Kidney (tissue), 13 donors: ENCODE measurements at regions not wholly inside any gene's neighbourhood (a gene's known extent, or its start where the extent isn't known, plus 50 kb on each side); places are given as distances from the start of the nearest gene placed in this dataset.

Source experiments
- DNase-seq, 5 donors: peaks; one replicate each; pipeline ENCODE4 v3.0.0-alpha.2; 2013 to 2020
- FAIRE-seq: peaks from 2 replicates; lab custom pipeline; 2012; peaks lifted over from hg19 to GRCh38; lab: Jason Lieb, UNC
- H3K27ac ChIP-seq, 2 donors: one replicate each; pipeline ENCODE4 v1.7.0; 2013; ENCODE audit warnings: low read depth in 2 of 2, low read length in 2 of 2, inconsistent platforms in 1 of 2
- H3K27me3 ChIP-seq: one replicate; pipeline ENCODE4 v1.7.1; 2013; ENCODE audit warnings: low read length, inconsistent platforms; ENCODE audit not compliant: control insufficient read depth, insufficient read depth
- H3K36me3 ChIP-seq, 3 donors: one replicate each; pipeline versions ENCODE4 v1.7.0 to v1.7.1; 2013; ENCODE audit warnings: low read length in 3 of 3, control low read depth in 1 of 3, inconsistent platforms in 1 of 3; ENCODE audit not compliant: insufficient read depth in 3 of 3, control insufficient read depth in 2 of 3
- H3K4me1 ChIP-seq, 3 donors: one replicate each; pipeline versions ENCODE4 v1.7.0 to v1.7.1; 2013; ENCODE audit warnings: low read length in 3 of 3, inconsistent platforms in 1 of 3, low read depth in 1 of 3; ENCODE audit not compliant: control insufficient read depth in 2 of 3, insufficient read depth in 2 of 3
- H3K4me3 ChIP-seq, 3 donors: one replicate each; pipeline versions ENCODE4 v1.7.0 to v1.8.1; 2013; ENCODE audit warnings: low read length in 3 of 3, control low read depth in 1 of 3, inconsistent platforms in 1 of 3
- H3K9ac ChIP-seq, 3 donors: one replicate each; pipeline versions ENCODE4 v1.7.0 to v1.7.1; 2013; ENCODE audit warnings: low read length in 3 of 3, control low read depth in 1 of 3, inconsistent platforms in 1 of 3
- H3K9me3 ChIP-seq, 3 donors: one replicate each; pipeline versions ENCODE4 v1.7.0 to v1.7.1; 2013; ENCODE audit warnings: low read length in 3 of 3, control low read depth in 1 of 3, inconsistent platforms in 1 of 3; ENCODE audit not compliant: control insufficient read depth in 2 of 3, insufficient read depth in 1 of 3
- CTCF ChIP-seq: IDR thresholded peaks from 3 replicates; pipeline ENCODE4 v1.5.1; 2012; ENCODE audit warnings: mild to moderate bottlenecking, moderate library complexity, borderline replicate concordance; ENCODE audit not compliant: insufficient read depth; ENCODE audit errors: extremely low read depth
- intact Hi-C: fragments of 100-400 bp; cut with DNase I; formaldehyde crosslinking; loops from one replicate; pipeline ENCODE4 v1.11.1; 2022
- donor health status: control.
- donor health status: control.
- donor health status: control.
- donor health status: control.
- donor health status: control.
- donor health status: DM: yes; HTN: yes; CAD: no.
- donor health status: Normal renal cell carcinoma (clear cell type).

- FAIRE-seq, result no peak
- H3K4me1 ChIP-seq, result no peaks in the 10 kb centered on the region
- TF ChIP-seq CTCF, result no peak
These were observed 248.1 kb downstream of the CDK5RAP2 start for GRCh38 chr9:120331913-120332312.

GRCh38 chr9:120330031-120330430, 249.9 kb downstream of the CDK5RAP2 start:
- Histone ChIP-seq H3K9me3 (no peaks in the 10 kb centered on the region), H3K36me3 (no peaks in the 10 kb centered on the region), H3K27ac (no peak overlapping the region), H3K27me3 (no peaks in the 10 kb centered on the region), H3K4me3 (no peak overlapping the region), H3K4me1 (no peaks in the 10 kb centered on the region), H3K9ac (no peak overlapping the region)
- TF ChIP-seq CTCF, result no peak
- DNase-seq (no peak), FAIRE-seq (no peak)
- intact Hi-C loops, result no loop called here

More at GRCh38 chr9:120331913-120332312, 248.1 kb downstream of the CDK5RAP2 start:
- Histone ChIP-seq H3K27me3 (no peaks in the 10 kb centered on the region), H3K9ac (no peak overlapping the region), H3K4me3 (no peak overlapping the region), H3K9me3 (no peaks in the 10 kb centered on the region), H3K27ac (no peak overlapping the region), H3K36me3 (no peaks in the 10 kb centered on the region)
- intact Hi-C loops, result no loop called here
- no peak for DNase-seq

GRCh38 chr9:120327322-120327721, 252.6 kb downstream of the CDK5RAP2 start:
- intact Hi-C loops, result no loop called here
- Histone ChIP-seq H3K9me3 (no peaks in the 10 kb centered on the region), H3K9ac (no peak overlapping the region), H3K27ac (no peak overlapping the region), H3K4me1 (no peaks in the 10 kb centered on the region), H3K27me3 (no peaks in the 10 kb centered on the region), H3K4me3 (no peak overlapping the region), H3K36me3 (no peaks in the 10 kb centered on the region)
- TF ChIP-seq CTCF, result no peak
- DNase-seq, result no peak
- FAIRE-seq, result no peak

GRCh38 chr9:120326049-120326693, 253.8 kb downstream of the CDK5RAP2 start:
- DNase-seq (no peak), FAIRE-seq (no peak)
- Histone ChIP-seq H3K4me1 (no peaks in the 10 kb centered on the region), H3K4me3 (no peak overlapping the region), H3K36me3 (no peaks in the 10 kb centered on the region), H3K9me3 (no peaks in the 10 kb centered on the region), H3K27me3 (no peaks in the 10 kb centered on the region), H3K9ac (no peak overlapping the region), H3K27ac (no peak overlapping the region)
- intact Hi-C loops, result no loop called here
- TF ChIP-seq CTCF, result no peak
